Central memory CD8-positive, alpha-beta T cell (primary cell): ENCODE measurements at regions not wholly inside any gene's neighbourhood (a gene's known extent, or its start where the extent isn't known, plus 50 kb on each side); places are given as distances from the start of the nearest gene placed in this dataset.
A peak's percentile ranks its signal among the peaks of the same experiment; 100 is the strongest.

Experiments
- ATAC-seq: fragments of 150-1000 bp; cut with Tn5 transposase; replicated peaks from 2 replicates; pipeline ENCODE4 v1.10.0; 2022; ENCODE audit warnings: mild to moderate bottlenecking, moderate FRiP score, moderate number of reproducible peaks; ENCODE audit not compliant: poor library complexity, severe bottlenecking; ENCODE audit errors: extremely low read depth
- DNase-seq, 2 donors: peaks; one replicate each; pipeline ENCODE4 v3.0.0; 2021; ENCODE audit warnings: low spot score in 2 of 2
- H3K27ac Mint-ChIP-seq: one replicate; pipeline ENCODE4 v1.8.0; 2022; ENCODE audit warnings: low read depth, mild to moderate bottlenecking, moderate library complexity, mixed read lengths
- H3K27me3 Mint-ChIP-seq: one replicate; pipeline ENCODE4 v1.8.0; 2022; ENCODE audit warnings: mixed read lengths
- H3K36me3 Mint-ChIP-seq: one replicate; pipeline ENCODE4 v1.8.0; 2022; ENCODE audit warnings: mild to moderate bottlenecking, moderate library complexity, mixed read lengths; ENCODE audit not compliant: insufficient read depth
- H3K4me1 Mint-ChIP-seq: one replicate; pipeline ENCODE4 v1.8.0; 2022; ENCODE audit warnings: mixed read lengths
- H3K4me3 Mint-ChIP-seq: one replicate; pipeline ENCODE4 v1.8.0; 2022; ENCODE audit warnings: mild to moderate bottlenecking, moderate library complexity, mixed read lengths
- H3K9me3 Mint-ChIP-seq: one replicate; pipeline ENCODE4 v1.8.0; 2022; ENCODE audit warnings: mixed read lengths

DNA sequence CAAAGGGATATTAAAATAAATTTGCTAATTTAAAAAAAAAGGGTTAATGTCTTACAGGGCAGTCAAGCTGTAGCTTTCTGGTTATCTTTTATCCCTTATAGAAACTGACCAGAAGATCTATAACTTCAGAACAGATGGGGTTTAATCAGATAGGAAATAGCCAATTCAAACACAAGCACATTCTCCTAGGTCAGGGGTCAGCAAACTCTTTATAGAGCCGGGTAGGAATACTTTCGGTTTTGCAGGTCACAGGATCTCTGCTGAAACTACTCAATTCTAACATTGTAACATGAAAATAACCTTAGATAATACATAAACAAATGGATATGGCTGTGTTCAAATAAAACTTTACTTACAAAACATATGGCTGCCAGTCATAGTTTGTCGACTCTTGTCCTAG is 479.8 kb downstream of the ADRA2A start:
- DNase-seq (no peak), ATAC-seq (no peak)
- no peaks in the 10 kb centered on the region for H3K4me1 Mint-ChIP-seq
- peaks cover 15% of the 10 kb centered on the region for H3K27me3 Mint-ChIP-seq
- H3K36me3 Mint-ChIP-seq: no peaks in the 10 kb centered on the region
- no peak overlapping the region for H3K27ac Mint-ChIP-seq
- no peak overlapping the region for H3K4me3 Mint-ChIP-seq
- H3K9me3 Mint-ChIP-seq: no peaks in the 10 kb centered on the region

DNA sequence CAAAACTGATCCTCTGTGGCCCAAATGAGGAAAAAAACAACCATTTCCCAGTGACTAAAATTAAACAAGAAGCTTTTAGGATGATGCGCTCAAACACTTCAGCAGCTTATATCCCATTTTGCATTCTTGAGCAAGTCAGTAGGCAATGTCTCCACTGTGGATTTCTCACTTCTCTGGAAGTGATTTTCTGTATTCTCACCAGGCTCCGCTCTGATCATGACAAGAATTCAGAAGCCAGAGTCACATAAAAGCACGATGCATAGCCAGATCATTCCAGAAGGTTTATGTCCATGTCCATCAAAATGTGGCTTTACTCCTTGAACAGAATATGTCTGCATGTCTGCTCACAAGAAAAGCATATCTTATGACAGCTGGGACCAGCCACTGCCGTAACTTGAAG is 481.4 kb downstream of the ADRA2A start:
- no peak for DNase-seq
- no peak for ATAC-seq
- Mint-ChIP-seq H3K27me3 (peaks cover 22% of the 10 kb centered on the region), H3K4me3 (no peak overlapping the region), H3K9me3 (no peaks in the 10 kb centered on the region), H3K36me3 (peaks cover 2% of the 10 kb centered on the region), H3K4me1 (no peaks in the 10 kb centered on the region), H3K27ac (no peak overlapping the region)

DNA sequence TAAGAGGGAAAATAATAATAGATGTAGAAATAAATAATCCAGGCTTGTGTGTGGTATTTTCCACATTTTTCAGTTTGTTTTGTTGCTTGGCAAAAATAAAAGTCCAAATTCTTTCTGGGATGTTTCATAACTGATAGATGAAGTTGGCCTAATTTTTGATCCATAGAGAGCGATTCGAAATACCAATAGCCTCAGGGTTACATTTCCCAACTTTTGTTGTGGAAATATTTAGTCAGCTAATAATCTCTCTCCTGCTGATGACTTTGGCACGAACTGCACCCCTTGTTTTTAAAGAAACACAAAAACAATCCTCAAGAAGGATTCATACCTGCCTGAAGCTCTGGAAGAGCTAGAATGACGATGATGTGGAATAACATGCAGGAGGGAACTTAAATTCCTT is 483.2 kb downstream of the ADRA2A start:
- H3K4me3 Mint-ChIP-seq: no peak overlapping the region
- H3K27ac Mint-ChIP-seq: no peak overlapping the region
- H3K27me3 Mint-ChIP-seq: peaks cover 22% of the 10 kb centered on the region
- no peaks in the 10 kb centered on the region for H3K9me3 Mint-ChIP-seq
- H3K36me3 Mint-ChIP-seq: peaks cover 2% of the 10 kb centered on the region
- DNase-seq: no peak
- no peaks in the 10 kb centered on the region for H3K4me1 Mint-ChIP-seq
- ATAC-seq: no peak

DNA sequence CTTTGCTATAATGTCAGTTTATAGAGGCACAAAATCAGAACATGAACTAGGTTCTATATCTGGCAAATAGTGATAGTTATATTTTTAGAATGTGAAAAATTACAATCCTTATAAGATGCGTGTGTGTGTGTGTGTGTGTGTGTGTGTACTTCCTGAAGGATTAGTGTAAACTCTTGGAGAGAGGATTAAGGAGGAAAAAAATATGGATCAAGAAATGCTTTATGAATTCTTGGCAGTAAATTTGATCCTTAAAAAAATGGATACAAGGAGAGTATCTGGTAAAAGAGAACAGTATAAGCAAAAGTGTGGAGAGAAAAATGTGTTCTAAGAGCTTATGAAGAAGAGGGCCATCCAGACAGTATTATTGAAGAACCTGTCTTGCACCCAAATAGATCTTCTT is 484.3 kb downstream of the ADRA2A start:
- Mint-ChIP-seq H3K9me3 (no peaks in the 10 kb centered on the region), H3K4me1 (no peaks in the 10 kb centered on the region), H3K36me3 (peaks cover 2% of the 10 kb centered on the region), H3K27ac (no peak overlapping the region), H3K4me3 (no peak overlapping the region), H3K27me3 (peaks cover 22% of the 10 kb centered on the region)
- no peak for ATAC-seq
- DNase-seq: no peak

DNA sequence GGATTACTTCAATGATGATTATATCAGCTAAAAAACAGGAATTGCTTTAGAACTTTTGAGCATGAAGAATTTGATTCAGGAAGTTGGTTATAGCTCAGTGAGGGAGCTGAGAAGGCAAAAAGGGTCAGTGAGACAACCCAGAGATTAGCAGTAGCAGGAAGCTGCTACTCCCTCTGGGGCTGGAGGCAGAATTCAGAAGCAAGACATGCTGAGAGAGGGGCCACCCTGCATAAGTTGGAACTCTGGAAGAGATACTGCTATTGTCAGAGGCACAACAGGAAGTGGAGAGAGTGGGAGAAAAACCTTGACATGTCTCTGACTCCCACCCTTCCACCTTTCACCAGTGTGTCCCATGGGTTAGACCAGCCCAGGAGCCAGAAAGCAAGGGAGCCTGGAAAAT is 488.7 kb downstream of the ADRA2A start:
- Mint-ChIP-seq H3K4me1 (no peaks in the 10 kb centered on the region), H3K36me3 (peaks cover 2% of the 10 kb centered on the region), H3K4me3 (no peak overlapping the region), H3K27me3 (peaks cover 33% of the 10 kb centered on the region), H3K9me3 (no peaks in the 10 kb centered on the region), H3K27ac (no peak overlapping the region)
- no peak for DNase-seq
- ATAC-seq: no peak

DNA sequence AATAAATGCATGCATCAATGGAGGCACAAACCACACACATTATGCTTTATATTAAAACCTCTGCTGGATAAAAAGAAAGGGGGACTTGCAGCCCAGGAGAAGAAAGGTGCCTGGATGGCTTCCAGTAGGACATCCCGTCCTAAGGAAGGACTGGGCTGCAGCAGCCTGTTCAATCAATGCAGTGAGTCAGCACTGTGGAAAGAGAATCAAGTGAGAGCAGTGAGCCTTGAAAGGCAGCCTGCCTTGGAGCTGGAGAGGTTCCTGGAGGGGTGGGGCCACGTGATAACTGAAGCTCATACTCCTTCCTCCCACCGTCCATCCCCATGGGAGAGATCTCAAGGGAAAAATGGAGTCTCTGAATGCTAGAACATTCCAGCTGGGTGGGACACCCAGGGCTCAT is 501.2 kb downstream of the ADRA2A start:
- H3K4me3 Mint-ChIP-seq: no peak overlapping the region
- no peaks in the 10 kb centered on the region for H3K9me3 Mint-ChIP-seq
- DNase-seq (no peak), ATAC-seq (no peak)
- H3K27me3 Mint-ChIP-seq: peaks cover 36% of the 10 kb centered on the region
- no peak overlapping the region for H3K27ac Mint-ChIP-seq
- H3K36me3 Mint-ChIP-seq: no peaks in the 10 kb centered on the region
- H3K4me1 Mint-ChIP-seq: no peaks in the 10 kb centered on the region

DNA sequence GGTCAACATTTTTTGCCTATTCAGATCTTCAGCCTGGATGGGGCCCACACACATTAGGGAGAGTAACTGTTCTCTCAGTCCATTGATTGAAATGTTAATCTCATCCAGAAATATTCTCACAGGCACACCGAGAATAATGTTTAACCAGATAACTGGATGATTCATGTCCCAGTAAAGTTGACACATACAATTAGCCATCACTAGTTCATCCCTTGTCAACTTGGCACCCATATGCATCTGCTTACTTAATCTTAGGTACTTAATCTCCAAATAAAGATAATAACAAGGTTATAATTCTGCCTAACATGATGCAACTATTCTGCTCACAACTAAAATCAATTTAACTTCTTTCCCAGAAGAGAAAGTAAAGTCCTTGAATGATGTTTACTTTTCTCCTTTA is 502.6 kb downstream of the ADRA2A start:
- Mint-ChIP-seq H3K4me3 (no peak overlapping the region), H3K4me1 (no peaks in the 10 kb centered on the region), H3K9me3 (no peaks in the 10 kb centered on the region), H3K27me3 (peaks cover 37% of the 10 kb centered on the region), H3K27ac (no peak overlapping the region), H3K36me3 (no peaks in the 10 kb centered on the region)
- DNase-seq (no peak), ATAC-seq (no peak)

DNA sequence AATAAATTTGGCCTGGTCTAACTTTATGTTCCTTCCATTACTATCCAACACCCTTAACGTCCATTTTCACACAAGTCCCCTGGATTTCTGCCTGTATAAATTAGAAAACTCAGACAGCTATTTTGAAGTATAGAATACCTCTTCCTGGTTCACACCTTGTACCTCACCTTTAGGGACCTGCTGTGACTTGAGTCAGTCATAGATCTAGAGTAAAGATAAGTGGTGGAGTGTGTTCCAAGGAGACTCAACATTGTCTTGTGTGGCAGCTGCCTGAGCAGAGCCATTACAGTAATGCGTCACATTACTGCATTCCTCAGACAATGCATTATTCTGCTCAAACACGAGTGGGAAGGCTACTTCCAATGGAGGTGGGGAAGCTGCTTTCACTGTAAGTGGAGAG is 513.9 kb downstream of the ADRA2A start:
- H3K27me3 Mint-ChIP-seq: no peaks in the 10 kb centered on the region
- DNase-seq: no peak
- H3K9me3 Mint-ChIP-seq: no peaks in the 10 kb centered on the region
- no peaks in the 10 kb centered on the region for H3K4me1 Mint-ChIP-seq
- H3K36me3 Mint-ChIP-seq: no peaks in the 10 kb centered on the region
- no peak overlapping the region for H3K4me3 Mint-ChIP-seq
- no peak for ATAC-seq
- H3K27ac Mint-ChIP-seq: no peak overlapping the region

DNA sequence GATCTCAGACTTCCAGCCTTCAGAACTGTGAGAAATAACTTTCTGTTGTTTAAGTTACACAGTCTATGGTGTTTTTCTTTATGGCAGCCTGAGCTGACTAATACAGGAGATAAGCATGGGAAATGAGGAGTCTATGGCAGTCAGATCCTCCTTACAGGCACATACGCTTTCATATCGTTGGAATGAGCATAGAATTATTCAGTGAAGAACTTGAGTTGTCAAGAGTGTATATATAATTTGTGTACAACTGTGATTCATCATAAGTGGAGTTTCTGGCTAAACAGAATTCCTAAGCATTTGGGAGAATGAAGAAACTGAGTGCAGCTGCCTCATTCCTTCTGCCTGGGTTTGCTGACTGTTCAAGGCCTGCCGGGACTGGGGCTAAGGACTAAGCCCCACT is 516.7 kb downstream of the ADRA2A start:
- no peaks in the 10 kb centered on the region for H3K4me1 Mint-ChIP-seq
- H3K27me3 Mint-ChIP-seq: no peaks in the 10 kb centered on the region
- H3K36me3 Mint-ChIP-seq: no peaks in the 10 kb centered on the region
- H3K27ac Mint-ChIP-seq: no peak overlapping the region
- DNase-seq (no peak), ATAC-seq (no peak)
- no peaks in the 10 kb centered on the region for H3K9me3 Mint-ChIP-seq
- H3K4me3 Mint-ChIP-seq: no peak overlapping the region

DNA sequence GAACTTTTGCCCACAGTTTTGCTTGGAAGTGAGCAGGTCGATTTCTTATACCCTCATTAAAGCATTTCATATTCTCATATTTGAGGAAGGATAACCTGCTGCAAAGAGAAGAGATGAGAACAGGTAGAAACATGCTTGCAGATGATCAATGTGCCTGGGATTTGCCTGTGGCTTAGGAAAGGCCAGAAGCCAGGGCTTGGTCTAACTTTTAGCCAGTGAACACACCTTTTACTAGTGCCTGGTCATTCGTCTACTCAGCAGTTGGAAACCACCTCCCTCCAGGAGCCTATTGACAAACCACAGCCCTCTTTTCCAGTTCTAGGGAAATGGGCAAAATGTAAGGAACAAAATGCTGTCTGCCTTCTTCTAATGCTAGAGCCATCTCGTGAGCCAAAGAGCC is 518.3 kb downstream of the ADRA2A start:
- no peak for DNase-seq
- Mint-ChIP-seq H3K27me3 (peaks cover 12% of the 10 kb centered on the region), H3K36me3 (no peaks in the 10 kb centered on the region), H3K4me1 (no peaks in the 10 kb centered on the region), H3K27ac (no peak overlapping the region), H3K9me3 (no peaks in the 10 kb centered on the region), H3K4me3 (no peak overlapping the region)
- ATAC-seq: no peak

DNA sequence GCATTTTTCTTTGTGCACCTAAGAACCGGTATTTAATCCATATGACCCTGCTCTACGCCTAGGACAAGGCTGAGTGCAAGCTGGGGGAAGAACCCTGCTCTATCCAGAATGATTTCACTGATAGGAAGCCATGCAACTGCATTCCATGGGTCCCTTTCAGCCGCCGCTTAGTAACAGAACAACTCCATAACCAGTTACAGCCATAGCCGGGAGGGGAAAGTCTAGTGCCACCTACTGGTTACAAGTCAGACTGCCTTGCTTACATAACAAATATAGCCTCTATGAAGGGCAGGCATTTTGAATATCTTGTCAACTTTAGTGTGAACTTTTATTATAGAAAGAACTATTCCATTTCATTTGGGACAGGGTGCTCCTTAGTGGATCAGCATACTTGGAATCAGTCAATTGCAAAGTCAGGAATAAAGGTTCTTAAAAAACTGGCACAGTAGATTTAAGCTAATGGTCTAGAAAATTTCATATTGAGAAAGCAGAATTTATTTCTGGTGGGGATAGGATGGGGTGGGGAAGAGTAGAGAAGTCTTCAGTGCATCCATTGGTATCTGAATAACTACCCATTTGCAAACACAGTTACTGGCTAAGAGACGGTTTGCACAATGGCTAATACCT is 521.7 kb downstream of the ADRA2A start:
- Mint-ChIP-seq H3K27me3 (peaks cover 12% of the 10 kb centered on the region), H3K9me3 (no peaks in the 10 kb centered on the region), H3K27ac (no peak overlapping the region), H3K4me1 (no peaks in the 10 kb centered on the region), H3K36me3 (no peaks in the 10 kb centered on the region), H3K4me3 (no peak overlapping the region)
- ATAC-seq: peak; percentile 49
- DNase-seq: peak in 1 of 2 donors; percentile 10

DNA sequence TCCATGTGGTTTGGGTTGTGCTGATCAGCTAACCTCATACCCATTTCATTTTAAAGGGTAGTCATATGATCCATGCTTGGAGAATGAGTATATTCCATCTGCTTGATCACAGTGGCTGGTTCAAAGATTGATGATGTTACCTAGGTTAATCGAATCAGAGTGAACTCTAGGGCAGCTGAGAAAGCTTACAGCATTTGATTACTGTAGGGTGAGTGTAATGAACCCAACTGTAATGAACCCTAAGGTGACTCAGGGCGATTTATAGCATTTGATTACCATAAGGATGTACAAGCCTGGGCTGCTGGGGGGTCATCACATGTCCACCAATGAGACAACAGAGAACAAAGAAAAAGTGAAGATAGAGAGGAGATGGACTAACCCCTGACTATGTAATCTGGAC is 523.1 kb downstream of the ADRA2A start:
- Mint-ChIP-seq H3K9me3 (no peaks in the 10 kb centered on the region), H3K36me3 (no peaks in the 10 kb centered on the region), H3K4me1 (no peaks in the 10 kb centered on the region), H3K27me3 (peaks cover 22% of the 10 kb centered on the region), H3K4me3 (no peak overlapping the region), H3K27ac (no peak overlapping the region)
- no peak for ATAC-seq
- no peak for DNase-seq

DNA sequence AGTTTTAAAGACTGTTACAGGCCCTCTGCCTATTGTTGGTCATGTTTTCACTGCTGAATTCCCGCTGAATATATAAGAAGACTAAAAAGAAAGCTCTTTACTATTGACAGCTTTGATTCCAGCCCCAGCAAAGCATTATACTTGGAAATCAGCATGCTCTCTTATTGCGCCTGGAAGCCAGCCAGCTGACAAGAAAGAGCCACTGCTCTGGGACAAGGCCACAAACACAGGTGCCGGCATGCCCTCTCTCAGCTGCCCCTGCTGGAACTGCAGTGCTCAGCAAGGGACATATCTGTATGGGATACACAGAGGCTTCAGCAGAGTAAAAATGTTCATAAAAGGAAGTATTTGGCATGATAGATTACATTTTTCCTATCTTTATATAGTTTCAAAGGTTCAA is 523.9 kb downstream of the ADRA2A start:
- H3K4me1 Mint-ChIP-seq: no peaks in the 10 kb centered on the region
- ATAC-seq (no peak), DNase-seq (no peak)
- no peak overlapping the region for H3K4me3 Mint-ChIP-seq
- no peak overlapping the region for H3K27ac Mint-ChIP-seq
- peaks cover 30% of the 10 kb centered on the region for H3K27me3 Mint-ChIP-seq
- H3K9me3 Mint-ChIP-seq: no peaks in the 10 kb centered on the region
- H3K36me3 Mint-ChIP-seq: no peaks in the 10 kb centered on the region

DNA sequence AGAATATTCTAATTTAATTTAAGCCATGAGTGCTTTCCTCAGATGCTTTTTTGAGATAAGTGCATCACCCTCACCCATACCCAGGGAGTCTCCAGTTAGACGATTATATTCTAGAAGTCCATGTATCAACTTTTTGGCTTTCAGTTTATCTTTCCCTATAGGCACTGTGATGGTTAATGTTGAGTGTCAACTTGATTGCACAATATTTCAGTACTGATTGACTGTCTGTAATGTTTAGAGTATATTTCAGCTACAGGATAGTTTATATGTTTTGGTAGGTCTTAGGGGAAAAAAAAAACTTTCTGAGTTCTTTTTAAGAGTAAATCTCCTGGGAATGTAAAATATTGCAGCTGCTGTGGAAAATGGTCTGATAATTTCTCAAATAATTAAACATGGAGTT is 535.4 kb downstream of the ADRA2A start:
- H3K36me3 Mint-ChIP-seq: no peaks in the 10 kb centered on the region
- ATAC-seq (no peak), DNase-seq (no peak)
- no peak overlapping the region for H3K27ac Mint-ChIP-seq
- H3K4me1 Mint-ChIP-seq: no peaks in the 10 kb centered on the region
- no peaks in the 10 kb centered on the region for H3K27me3 Mint-ChIP-seq
- H3K4me3 Mint-ChIP-seq: no peak overlapping the region
- H3K9me3 Mint-ChIP-seq: no peaks in the 10 kb centered on the region
